GM20431 (cell line): ENCODE measurements at regions not wholly inside any gene's neighbourhood (a gene's known extent, or its start where the extent isn't known, plus 50 kb on each side); places are given as distances from the start of the nearest gene placed in this dataset.
"Not testable (repeated sequence)": the region's sequence is repeated elsewhere in the genome, so short reads cannot be mapped to it uniquely, and the experiment has no call there.

ENCODE experiments used
- in situ Hi-C: fragments of 300-500 bp; cut with MseI, MboI; formaldehyde crosslinking; loops from one replicate; pipeline ENCODE4 v1.15.0; 2020; ENCODE audit warnings: low sequenced_read_pairs; ENCODE audit not compliant: unreplicated experiment

- in situ Hi-C loops, result no loop called here
These were observed 55.7 kb upstream of the PPARGC1A start for GRCh38 chr4:23945451-23946017.

DNA sequence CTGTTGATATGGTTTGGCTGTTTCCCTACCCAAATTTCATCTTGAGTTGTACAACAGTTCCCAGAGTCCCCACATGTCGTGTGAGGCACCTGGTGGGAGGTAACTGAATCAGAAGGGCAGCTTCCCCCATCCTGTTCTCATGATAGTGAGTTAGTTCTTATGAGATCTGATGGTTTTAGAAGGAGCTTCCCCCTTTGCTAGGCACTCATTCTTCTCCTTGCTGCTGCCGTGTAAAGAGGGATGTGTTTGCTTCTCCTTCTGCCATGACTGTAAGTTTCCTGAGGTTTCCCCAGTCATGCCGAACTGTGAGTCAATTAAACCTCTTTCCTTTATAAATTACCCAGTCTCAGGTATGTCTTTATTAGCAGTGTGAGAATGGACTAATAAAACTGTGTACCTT, 54.7 kb upstream of the PPARGC1A start:
- in situ Hi-C loops, result not testable (repeated sequence)

DNA sequence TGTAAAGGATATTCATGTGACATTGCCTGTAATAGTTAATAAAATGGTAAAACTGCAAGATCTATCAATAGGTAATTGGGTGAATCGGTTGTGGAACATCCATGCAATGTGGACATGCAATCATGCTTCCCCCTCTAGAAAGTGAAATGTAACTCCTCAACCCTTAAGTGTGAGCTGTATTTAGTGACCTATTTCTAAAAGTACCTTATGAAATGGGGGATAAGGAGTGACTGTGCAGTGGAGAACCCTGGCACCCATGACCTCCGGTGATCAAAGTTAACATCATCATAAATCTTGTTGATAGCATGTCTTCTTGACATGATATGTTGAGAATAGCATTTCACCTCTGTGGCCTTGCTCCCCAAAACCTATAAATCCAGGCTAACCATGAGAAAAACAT, 53.6 kb upstream of the PPARGC1A start:
- in situ Hi-C loops, result no loop called here

DNA sequence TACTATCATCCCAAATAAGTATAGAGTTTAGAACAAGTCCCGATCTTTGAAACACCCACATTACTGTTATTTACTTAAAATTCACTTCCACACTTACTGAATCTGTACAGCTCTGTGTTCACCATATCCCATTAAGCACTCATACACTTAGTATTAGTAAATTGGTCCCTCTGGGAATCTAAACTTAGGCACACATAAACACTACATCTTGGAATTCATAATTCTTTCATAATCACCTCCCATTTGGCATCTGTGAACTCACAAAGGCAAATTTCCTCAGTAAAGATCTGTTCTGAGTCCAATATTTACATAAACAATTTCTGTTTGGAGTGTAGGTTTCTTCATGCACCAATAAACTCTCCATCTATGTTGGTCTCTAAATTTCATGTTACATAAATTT, 52.6 kb upstream of the PPARGC1A start:
- in situ Hi-C loops, result no loop called here
